OCI-LY7 (cell line): ENCODE measurements at regions not wholly inside any gene's neighbourhood (a gene's known extent, or its start where the extent isn't known, plus 50 kb on each side); places are given as distances from the start of the nearest gene placed in this dataset. TPM values are rescaled to one million over a fixed set of nuclear protein-coding genes. Genes with fewer than 3 reads are reported as not detected.

Experiments used
- BruUV-seq: library from RNA; stranded (reverse); fragments of 400-500 nt; replicated peaks from 2 replicates; lab custom pipeline; 2021; lab: Mats Ljungman, UMichigan
- CTCF ChIA-PET: fragments of 300-600 bp; sonication (Branson Sonifier 250); formaldehyde crosslinking; loops from one replicate; lab custom pipeline; 2022; ENCODE audit warnings: antibody characterized with exemption; ENCODE audit not compliant: unreplicated experiment; lab: Charles Lee
- POLR2A ChIA-PET: fragments of 300-600 bp; sonication (Branson Sonifier 250); formaldehyde crosslinking; loops from one replicate; lab custom pipeline; 2022; ENCODE audit warnings: antibody characterized with exemption; lab: Charles Lee
- DNase-seq: peaks from one replicate; pipeline ENCODE4 v3.0.0-alpha.2; 2015; ENCODE audit warnings: low spot score
- H2AFZ ChIP-seq: fragments of 200-600 bp; sonication (generic), shearing (Covaris generic); 2 replicates; pipeline ENCODE4 v1.6.1; 2014; ENCODE audit warnings: mild to moderate bottlenecking, antibody characterized with exemption, low read length, moderate library complexity
- H3K27ac ChIP-seq: fragments of 200-600 bp; sonication (generic); 2 replicates; pipeline ENCODE4 v1.5.1; 2014; ENCODE audit warnings: mixed run types, low read depth, mild to moderate bottlenecking, moderate library complexity, low read length, inconsistent platforms; ENCODE audit not compliant: poor library complexity, severe bottlenecking
- H3K36me3 ChIP-seq: fragments of 200-600 bp; sonication (generic); 2 replicates; pipeline ENCODE4 v1.6.1; 2014; ENCODE audit warnings: mild to moderate bottlenecking, antibody characterized with exemption, low read length, moderate library complexity, mixed read lengths; ENCODE audit not compliant: insufficient read depth
- H3K4me1 ChIP-seq: fragments of 200-600 bp; sonication (generic); 2 replicates; pipeline ENCODE4 v1.5.1; 2014; ENCODE audit warnings: mild to moderate bottlenecking, low read length; ENCODE audit not compliant: insufficient read depth, poor library complexity, severe bottlenecking
- H3K4me2 ChIP-seq: fragments of 200-600 bp; sonication (generic); 2 replicates; pipeline ENCODE4 v1.6.1; 2014; ENCODE audit warnings: mild to moderate bottlenecking, low read length
- H3K4me3 ChIP-seq: fragments of 200-600 bp; sonication (generic); 2 replicates; pipeline ENCODE4 v1.5.1; 2014; ENCODE audit warnings: mild to moderate bottlenecking, low read depth, low read length; ENCODE audit not compliant: poor library complexity, severe bottlenecking
- H3K79me2 ChIP-seq: fragments of 200-600 bp; sonication (generic); 2 replicates; pipeline ENCODE4 v1.6.1; 2016; ENCODE audit warnings: low read depth, mild to moderate bottlenecking, low read length, moderate library complexity, mixed read lengths; ENCODE audit not compliant: insufficient read depth
- H3K9me2 ChIP-seq: fragments of 200-600 bp; sonication (generic); 2 replicates; pipeline ENCODE4 v1.6.1; 2016; ENCODE audit warnings: mild to moderate bottlenecking, low read length, mixed read lengths; ENCODE audit not compliant: insufficient read depth
- H3K9me3 ChIP-seq: fragments of 200-600 bp; sonication (generic); 2 replicates; pipeline ENCODE4 v1.6.1; 2014; ENCODE audit warnings: mild to moderate bottlenecking, mixed run types, low read length, mixed read lengths
- H4K20me1 ChIP-seq: fragments of 200-600 bp; sonication (generic); 2 replicates; pipeline ENCODE4 v1.6.1; 2014; ENCODE audit warnings: mild to moderate bottlenecking, antibody characterized with exemption, low read length, moderate library complexity, mixed read lengths; ENCODE audit not compliant: insufficient read depth
- CTCF ChIP-seq: fragments of 200-600 bp; sonication (generic); conservative IDR thresholded peaks from 2 replicates; pipeline ENCODE4 v1.5.1; 2014; ENCODE audit warnings: mild to moderate bottlenecking, antibody characterized with exemption, low read length, moderate library complexity, mixed read lengths
- EZH2phosphoT487 ChIP-seq: fragments of 200-600 bp; sonication (generic); IDR thresholded peaks from 2 replicates; pipeline ENCODE4 v1.6.1; 2018; ENCODE audit warnings: low read depth, borderline replicate concordance, mild to moderate bottlenecking, mixed run types, antibody characterized with exemption, low read length, moderate library complexity, mixed read lengths
- intact Hi-C: fragments of 100-400 bp; cut with micrococcal nuclease; formaldehyde crosslinking; loops from one replicate; pipeline ENCODE4 v1.10.0; 2022; ENCODE audit not compliant: unreplicated experiment
- small RNA-seq: library from RNA; depleted of rRNA; stranded (forward); fragments of <200 nt; gene quantifications from one replicate; pipeline ENCODE3, GENCODE V24; 2014

DNA sequence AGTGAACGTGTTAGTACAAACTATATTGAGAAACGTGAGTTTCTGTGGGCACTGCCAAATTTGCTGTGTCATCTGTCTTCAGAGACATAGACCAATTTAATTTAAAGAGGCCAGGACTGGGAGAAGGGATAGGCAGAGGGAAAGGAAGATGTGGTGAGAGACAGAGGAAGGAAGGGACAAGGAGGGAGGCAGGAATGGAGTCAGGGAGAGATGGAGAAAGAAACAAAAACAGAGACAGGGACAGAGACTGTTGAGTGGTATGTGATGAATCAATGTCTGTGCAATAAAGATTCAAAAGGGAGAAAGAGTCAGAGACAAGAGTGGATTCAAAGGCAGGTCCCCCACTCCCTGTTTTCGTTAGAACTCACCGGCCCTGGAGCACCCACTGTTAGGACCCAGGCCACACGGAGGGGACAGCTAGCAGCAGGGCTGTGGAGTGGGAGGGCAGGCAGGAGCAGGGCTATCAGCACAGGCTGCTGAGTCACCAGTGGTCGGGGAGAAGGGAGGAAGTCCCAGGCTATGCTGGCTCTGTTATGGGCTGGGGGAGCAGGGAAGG lies 51.6 kb upstream of the CHD6 start:
- Histone ChIP-seq H3K27ac (no peak overlapping the region), H3K79me2 (no peaks in the 10 kb centered on the region)
- CTCF ChIA-PET = no interaction called here

DNA sequence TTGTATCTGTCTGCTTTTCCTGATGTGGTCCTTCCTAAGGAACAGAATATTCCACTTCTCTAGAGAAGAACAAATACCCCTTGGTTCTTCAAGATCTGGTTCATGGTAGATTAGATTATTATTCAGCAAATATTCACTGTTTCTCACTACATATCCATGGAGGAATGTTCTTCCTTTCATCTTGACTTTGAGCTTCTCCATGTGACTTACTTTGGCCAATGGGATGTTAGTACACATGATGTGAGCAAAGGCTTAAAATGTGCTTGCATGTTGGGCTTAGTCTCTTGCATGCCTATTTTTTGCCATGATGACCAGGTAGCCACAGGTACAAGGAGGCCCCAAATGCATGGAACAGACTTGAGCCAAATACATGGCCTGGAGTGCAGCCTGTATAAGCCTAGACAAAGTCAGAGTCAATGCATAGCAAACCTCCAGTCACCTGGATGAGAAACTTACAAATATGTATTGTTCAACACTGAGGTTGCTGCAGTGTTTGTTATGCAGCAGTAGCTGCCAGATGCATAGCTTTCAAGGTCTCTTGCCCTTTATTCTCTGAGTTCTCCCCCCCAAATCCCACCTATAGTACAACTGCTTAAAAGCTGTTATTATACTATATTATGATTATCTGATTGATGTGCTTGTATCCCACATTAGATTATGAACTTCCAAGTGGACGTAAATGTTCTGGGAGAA lies 50.0 kb upstream of the CHD6 start:
- no TSS peak for BruUV-seq
- H3K9me2 ChIP-seq = no peaks in the 10 kb centered on the region
- TF ChIP-seq CTCF (no peak), EZH2phosphoT487 (no peak)
- no peak overlapping the region for H3K4me2 ChIP-seq
- no peak overlapping the region for H3K27ac ChIP-seq
- H3K9me3 ChIP-seq = no peaks in the 10 kb centered on the region
- ChIA-PET CTCF (no interaction called here), POLR2A (no interaction called here)
- H3K4me1 ChIP-seq = peaks cover 11% of the 10 kb centered on the region
- H3K4me3 ChIP-seq = no peak overlapping the region
- no peak overlapping the region for H2AFZ ChIP-seq
- no peaks in the 10 kb centered on the region for H3K79me2 ChIP-seq
- no peak for DNase-seq
- intact Hi-C loops = no loop called here
- no peaks in the 10 kb centered on the region for H3K36me3 ChIP-seq
- H4K20me1 ChIP-seq = no peaks in the 10 kb centered on the region

More for the DNA sequence above, 51.6 kb upstream of the CHD6 start:
- intact Hi-C loops = no loop called here
- H3K4me3 ChIP-seq = no peak overlapping the region
- POLR2A ChIA-PET = no interaction called here
- H4K20me1 ChIP-seq = no peaks in the 10 kb centered on the region
- H2AFZ ChIP-seq = no peak overlapping the region
- no peaks in the 10 kb centered on the region for H3K9me3 ChIP-seq
- H3K4me2 ChIP-seq = no peak overlapping the region
- no peak for TF ChIP-seq EZH2phosphoT487
- TF ChIP-seq CTCF = no peak
- no peaks in the 10 kb centered on the region for H3K36me3 ChIP-seq
- no TSS peak for BruUV-seq
- no peak for DNase-seq
- H3K9me2 ChIP-seq = no peaks in the 10 kb centered on the region
- H3K4me1 ChIP-seq = peaks cover 16% of the 10 kb centered on the region

Small RNA genes lying in the stretch of these regions (small RNA-seq; reads per million reads assigned to genes)
- gene RF00568 = not detected
- gene RNU6-1018P = not detected
